ENCODE measurements at regions not wholly inside any gene's neighbourhood (a gene's known extent, or its start where the extent isn't known, plus 50 kb on each side); places are given as distances from the start of the nearest gene placed in this dataset.

GRCh38 chr2:136665736-136666135, 99.6 kb upstream of the THSD7B start:
- no peak for DNase-seq
- WGBS (ENCODE audit: insufficient coverage) = 67% methylated on average over 2 of the region's 3 CpGs

DNA sequence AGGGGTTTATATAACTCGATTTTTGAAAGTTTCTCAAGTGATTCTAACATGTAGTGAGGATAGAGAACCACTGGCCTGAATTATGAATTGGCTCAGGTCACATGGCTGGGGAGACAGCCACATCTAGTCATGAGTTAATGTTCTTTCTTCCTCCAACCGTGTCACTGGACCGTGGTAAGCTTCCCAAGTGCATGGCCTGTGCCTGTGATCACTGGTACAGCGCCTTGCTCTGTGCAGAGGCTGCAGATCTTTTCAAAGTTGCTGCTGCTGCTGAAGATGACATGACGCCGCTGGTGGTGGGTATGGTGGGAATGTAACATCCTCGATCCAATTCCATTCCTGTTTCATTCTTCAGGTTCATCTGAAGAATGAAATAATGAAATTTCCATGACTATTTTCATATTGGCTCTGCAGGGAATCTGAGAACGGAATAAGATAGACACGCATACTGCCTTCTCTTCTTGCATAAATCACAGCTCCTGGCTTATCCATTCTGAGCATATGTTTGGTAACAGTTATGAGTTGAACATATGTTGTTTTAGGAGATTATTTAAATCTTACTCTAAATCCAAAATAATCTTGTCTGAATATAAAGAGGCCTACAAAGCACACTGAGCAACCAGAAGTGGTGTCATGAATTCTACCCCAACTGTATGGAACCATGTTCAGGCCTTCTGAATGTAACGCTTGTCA, 100.5 kb upstream of the THSD7B start:
- Histone ChIP-seq H3K79me2 (ENCODE audit: insufficient read depth, low read length) (no peaks in the 10 kb centered on the region), H3K36me3 (replicated peaks in 1 of 2; ENCODE audit: control insufficient read depth in 1 of 2, insufficient read depth in 2 of 2, low read length in 2 of 2) (no peaks in the 10 kb centered on the region), H2AFZ (ENCODE audit: insufficient read depth, low read depth, low read length, poor library complexity, severe bottlenecking) (no peak overlapping the region), H3K9me3 (replicated peaks in 1 of 2; ENCODE audit: control insufficient read depth in 1 of 2, insufficient read depth in 1 of 2, low read length in 2 of 2) (no peaks in the 10 kb centered on the region), H3K4me2 (replicated peaks; ENCODE audit: extremely low read depth, low read length, poor library complexity, severe bottlenecking) (no peak overlapping the region), H3K4me3 (replicated peaks in 1 of 3; ENCODE audit: low read depth in 2 of 3, low read length in 3 of 3) (no peak overlapping the region), H3K4me1 (ENCODE audit: control insufficient read depth in 1 of 2, insufficient read depth in 2 of 2, low read length in 2 of 2) (no peaks in the 10 kb centered on the region), H4K20me1 (ENCODE audit: insufficient read depth, low read length) (no peaks in the 10 kb centered on the region), H3K27me3 (ENCODE audit: control insufficient read depth in 2 of 2, insufficient read depth in 2 of 2, low read length in 2 of 2) (no peaks in the 10 kb centered on the region), H3K27ac (ENCODE audit: low read depth in 1 of 2, low read length in 2 of 2) (no peak overlapping the region), H3K9ac (ENCODE audit: insufficient read depth, low read length, poor library complexity, severe bottlenecking) (no peak overlapping the region)
- Mint-ChIP-seq H3K27ac (no peak overlapping the region), H3K9me3 (peaks cover 0 to 4% (median 0%) of the 10 kb centered on the region in 7 donors), H3K4me1 (no peaks in the 10 kb centered on the region), H3K36me3 (no peaks in the 10 kb centered on the region), H3K27me3 (ENCODE audit: low read depth in 3 of 3) (no peaks in the 10 kb centered on the region), H3K4me3 (no peak overlapping the region)
- 82% methylated on average over 3 of the region's 10 CpGs for WGBS (ENCODE audit: insufficient coverage)
- TF ChIP-seq, protein P1, sequence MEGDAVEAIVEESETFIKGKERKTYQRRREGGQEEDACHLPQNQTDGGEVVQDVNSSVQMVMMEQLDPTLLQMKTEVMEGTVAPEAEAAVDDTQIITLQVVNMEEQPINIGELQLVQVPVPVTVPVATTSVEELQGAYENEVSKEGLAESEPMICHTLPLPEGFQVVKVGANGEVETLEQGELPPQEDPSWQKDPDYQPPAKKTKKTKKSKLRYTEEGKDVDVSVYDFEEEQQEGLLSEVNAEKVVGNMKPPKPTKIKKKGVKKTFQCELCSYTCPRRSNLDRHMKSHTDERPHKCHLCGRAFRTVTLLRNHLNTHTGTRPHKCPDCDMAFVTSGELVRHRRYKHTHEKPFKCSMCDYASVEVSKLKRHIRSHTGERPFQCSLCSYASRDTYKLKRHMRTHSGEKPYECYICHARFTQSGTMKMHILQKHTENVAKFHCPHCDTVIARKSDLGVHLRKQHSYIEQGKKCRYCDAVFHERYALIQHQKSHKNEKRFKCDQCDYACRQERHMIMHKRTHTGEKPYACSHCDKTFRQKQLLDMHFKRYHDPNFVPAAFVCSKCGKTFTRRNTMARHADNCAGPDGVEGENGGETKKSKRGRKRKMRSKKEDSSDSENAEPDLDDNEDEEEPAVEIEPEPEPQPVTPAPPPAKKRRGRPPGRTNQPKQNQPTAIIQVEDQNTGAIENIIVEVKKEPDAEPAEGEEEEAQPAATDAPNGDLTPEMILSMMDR (IDR thresholded peaks at IDR 0.05) = no peak
- intact Hi-C loops (cut with micrococcal nuclease) = no loop called here
- DNase-seq = no peak

More at GRCh38 chr2:136665736-136666135, 99.6 kb upstream of the THSD7B start:
- Histone ChIP-seq H4K20me1 (ENCODE audit: insufficient read depth, low read length) (no peaks in the 10 kb centered on the region), H3K27me3 (ENCODE audit: control insufficient read depth in 2 of 2, insufficient read depth in 2 of 2, low read length in 2 of 2) (no peaks in the 10 kb centered on the region), H3K79me2 (ENCODE audit: insufficient read depth, low read length) (no peaks in the 10 kb centered on the region), H3K27ac (ENCODE audit: low read depth in 1 of 2, low read length in 2 of 2) (no peak overlapping the region), H3K4me1 (ENCODE audit: control insufficient read depth in 1 of 2, insufficient read depth in 2 of 2, low read length in 2 of 2) (no peaks in the 10 kb centered on the region), H3K36me3 (replicated peaks in 1 of 2; ENCODE audit: control insufficient read depth in 1 of 2, insufficient read depth in 2 of 2, low read length in 2 of 2) (no peaks in the 10 kb centered on the region), H3K9me3 (replicated peaks in 1 of 2; ENCODE audit: control insufficient read depth in 1 of 2, insufficient read depth in 1 of 2, low read length in 2 of 2) (no peaks in the 10 kb centered on the region), H2AFZ (ENCODE audit: insufficient read depth, low read depth, low read length, poor library complexity, severe bottlenecking) (no peak overlapping the region), H3K9ac (ENCODE audit: insufficient read depth, low read length, poor library complexity, severe bottlenecking) (no peak overlapping the region), H3K4me2 (replicated peaks; ENCODE audit: extremely low read depth, low read length, poor library complexity, severe bottlenecking) (no peak overlapping the region), H3K4me3 (replicated peaks in 1 of 3; ENCODE audit: low read depth in 2 of 3, low read length in 3 of 3) (no peak overlapping the region)
- H3K4me3 Mint-ChIP-seq = no peak overlapping the region
- H3K4me1 Mint-ChIP-seq = no peaks in the 10 kb centered on the region
- H3K36me3 Mint-ChIP-seq = no peaks in the 10 kb centered on the region
- H3K9me3 Mint-ChIP-seq = peaks cover 0 to 4% (median 0%) of the 10 kb centered on the region in 7 donors
- TF ChIP-seq, protein P1 (IDR thresholded peaks at IDR 0.05) = no peak
- no peak overlapping the region for H3K27ac Mint-ChIP-seq
- no peaks in the 10 kb centered on the region for H3K27me3 Mint-ChIP-seq (ENCODE audit: low read depth in 3 of 3)
- intact Hi-C loops (cut with micrococcal nuclease) = no loop called here
